HEK293 (cell line): ENCODE measurements at regions not wholly inside any gene's neighbourhood (a gene's known extent, or its start where the extent isn't known, plus 50 kb on each side); places are given as distances from the start of the nearest gene placed in this dataset.

ENCODE experiments used
- CTCF ChIA-PET: fragments of 350-600 bp; formaldehyde crosslinking; extraction: SDS; loops from one replicate; lab custom pipeline; 2021; ENCODE audit warnings: antibody characterized with exemption; lab: Yijun Ruan, JAX
- POLR2A ChIA-PET: fragments of 300-600 bp; formaldehyde crosslinking; extraction: SDS; loops from one replicate; lab custom pipeline; 2020; ENCODE audit warnings: antibody characterized with exemption, inconsistent platforms; lab: Yijun Ruan, JAX
- H3K27ac ChIP-seq: fragments of 200-500 bp; sonication (Bioruptor generic); 2 replicates; pipeline ENCODE4 v1.5.1; 2014; ENCODE audit warnings: low read depth, low read length, control low read depth, inconsistent platforms; ENCODE audit errors: extremely low read depth
- H3K36me3 ChIP-seq, 2 experiments: fragments of 200-500 bp in 1 of 2; sonication (Bioruptor generic) in 1 of 2; 1 replicate in 1 of 2; 2 replicates in 1 of 2; pipeline ENCODE4 v1.5.1; 2014 to 2017; ENCODE audit warnings: inconsistent platforms in 2 of 2, low read length in 2 of 2; ENCODE audit not compliant: control insufficient read depth in 2 of 2, insufficient read depth in 1 of 2
- H3K4me1 ChIP-seq: fragments of 200-500 bp; sonication (Bioruptor generic); 2 replicates; pipeline ENCODE4 v1.5.1; 2014; ENCODE audit warnings: mild to moderate bottlenecking, low read length, inconsistent platforms; ENCODE audit not compliant: control insufficient read depth, insufficient read depth
- H3K4me3 ChIP-seq: 2 replicates; pipeline ENCODE4 v1.5.1; 2011; ENCODE audit warnings: low read depth, mild to moderate bottlenecking, control low read depth, low read length, moderate library complexity
- H3K9me3 ChIP-seq: fragments of 200-500 bp; sonication (Bioruptor generic); 2 replicates; pipeline ENCODE4 v1.5.1; 2014; ENCODE audit warnings: low read depth, low read length, inconsistent platforms; ENCODE audit not compliant: control insufficient read depth, insufficient read depth
- FEZF1 ChIP-seq: fragments of 450-650 bp; formaldehyde crosslinking; IDR thresholded peaks from 2 replicates; pipeline ENCODE4 v1.5.1; 2016; ENCODE audit warnings: missing biosample characterization, missing genetic modification characterization
- KLF16 ChIP-seq: fragments of 450-650 bp; formaldehyde crosslinking; IDR thresholded peaks from 2 replicates; pipeline ENCODE4 v1.5.1; 2017; ENCODE audit warnings: missing biosample characterization, missing genetic modification characterization
- PRDM1 ChIP-seq: fragments of 450-650 bp; formaldehyde crosslinking; IDR thresholded peaks from 2 replicates; pipeline ENCODE4; 2016; ENCODE audit warnings: missing biosample characterization, missing genetic modification characterization
- SALL2 ChIP-seq: fragments of 450-650 bp; formaldehyde crosslinking; IDR thresholded peaks from 2 replicates; pipeline ENCODE4 v1.5.0; 2017; ENCODE audit warnings: missing biosample characterization, mild to moderate bottlenecking, missing genetic modification characterization, borderline replicate concordance
- ZBTB48 ChIP-seq: fragments of 450-650 bp; formaldehyde crosslinking; IDR thresholded peaks from 2 replicates; pipeline ENCODE4 v1.5.1; 2016; ENCODE audit warnings: missing biosample characterization, missing genetic modification characterization
- ZFP37 ChIP-seq: fragments of 450-650 bp; formaldehyde crosslinking; IDR thresholded peaks from 2 replicates; pipeline ENCODE4 v1.5.1; 2016; ENCODE audit warnings: missing biosample characterization, missing genetic modification characterization
- ZIC2 ChIP-seq: fragments of 450-650 bp; formaldehyde crosslinking; IDR thresholded peaks from 2 replicates; pipeline ENCODE4 v1.5.1; 2016; ENCODE audit warnings: missing biosample characterization, missing genetic modification characterization
- ZNF121 ChIP-seq: fragments of 450-650 bp; formaldehyde crosslinking; IDR thresholded peaks from 2 replicates; pipeline ENCODE4 v1.5.1; 2016; ENCODE audit warnings: missing biosample characterization, missing genetic modification characterization
- ZNF146 ChIP-seq: fragments of 450-650 bp; formaldehyde crosslinking; IDR thresholded peaks from 2 replicates; pipeline ENCODE4 v1.5.1; 2016; ENCODE audit warnings: missing biosample characterization, missing genetic modification characterization
- ZNF155 ChIP-seq: fragments of 450-650 bp; formaldehyde crosslinking; IDR thresholded peaks from 2 replicates; pipeline ENCODE4 v1.5.1; 2016; ENCODE audit warnings: missing biosample characterization, missing genetic modification characterization
- ZNF157 ChIP-seq: fragments of 450-650 bp; formaldehyde crosslinking; IDR thresholded peaks from 2 replicates; pipeline ENCODE4 v1.5.1; 2016; ENCODE audit warnings: missing biosample characterization, missing genetic modification characterization
- ZNF23 ChIP-seq: fragments of 450-650 bp; formaldehyde crosslinking; IDR thresholded peaks from 2 replicates; pipeline ENCODE4 v1.5.1; 2016; ENCODE audit warnings: missing biosample characterization, missing genetic modification characterization, borderline replicate concordance
- ZNF248 ChIP-seq: fragments of 450-650 bp; formaldehyde crosslinking; IDR thresholded peaks from 2 replicates; pipeline ENCODE4 v1.5.1; 2017; ENCODE audit warnings: missing biosample characterization, missing genetic modification characterization
- ZNF324 ChIP-seq: fragments of 450-650 bp; formaldehyde crosslinking; IDR thresholded peaks from 2 replicates; pipeline ENCODE4 v1.5.1; 2016; ENCODE audit warnings: missing biosample characterization, missing genetic modification characterization
- ZNF341 ChIP-seq: fragments of 450-650 bp; formaldehyde crosslinking; IDR thresholded peaks from 2 replicates; pipeline ENCODE4; 2016; ENCODE audit warnings: low read depth, missing biosample characterization, missing genetic modification characterization
- ZNF423 ChIP-seq: fragments of 450-650 bp; formaldehyde crosslinking; IDR thresholded peaks from 2 replicates; pipeline ENCODE4 v1.5.1; 2016; ENCODE audit warnings: missing biosample characterization, missing genetic modification characterization
- ZNF473 ChIP-seq: fragments of 450-650 bp; formaldehyde crosslinking; IDR thresholded peaks from 2 replicates; pipeline ENCODE4 v1.5.1; 2017; ENCODE audit warnings: missing biosample characterization, missing genetic modification characterization
- ZNF510 ChIP-seq: fragments of 450-650 bp; formaldehyde crosslinking; IDR thresholded peaks from 2 replicates; pipeline ENCODE4 v1.5.1; 2018; ENCODE audit warnings: mild to moderate bottlenecking, missing genetic modification characterization, missing biosample characterization; ENCODE audit not compliant: insufficient replicate concordance
- ZNF544 ChIP-seq: fragments of 450-650 bp; formaldehyde crosslinking; IDR thresholded peaks from 2 replicates; pipeline ENCODE4 v1.5.0; 2017; ENCODE audit warnings: missing biosample characterization, missing genetic modification characterization
- ZNF701 ChIP-seq: fragments of 450-650 bp; formaldehyde crosslinking; IDR thresholded peaks from 2 replicates; pipeline ENCODE4 v1.5.1; 2016; ENCODE audit warnings: missing biosample characterization, missing genetic modification characterization
- TF ChIP-seq, protein P1 (sequence below): fragments of 450-650 bp; formaldehyde crosslinking; conservative IDR thresholded peaks from 2 replicates; pipeline ENCODE4 v1.5.1; 2016; ENCODE audit warnings: low read depth, missing biosample characterization, missing genetic modification characterization
- TF ChIP-seq, protein P2 (sequence below): fragments of 450-650 bp; formaldehyde crosslinking; IDR thresholded peaks from 2 replicates; pipeline ENCODE4 v1.5.1; 2016; ENCODE audit warnings: missing biosample characterization, missing genetic modification characterization
- TF ChIP-seq, protein P3 (sequence below): fragments of 450-650 bp; formaldehyde crosslinking; IDR thresholded peaks from 2 replicates; pipeline ENCODE4 v1.5.1; 2016; ENCODE audit warnings: missing biosample characterization, missing genetic modification characterization
- TF ChIP-seq, protein P4 (sequence below): fragments of 450-650 bp; formaldehyde crosslinking; IDR thresholded peaks from 2 replicates; pipeline ENCODE4 v1.5.1; 2016; ENCODE audit warnings: missing biosample characterization, missing genetic modification characterization
- TF ChIP-seq, protein P5 (sequence below): fragments of 450-650 bp; formaldehyde crosslinking; IDR thresholded peaks from 2 replicates; pipeline ENCODE4 v1.5.1; 2017; ENCODE audit warnings: missing biosample characterization, missing genetic modification characterization

DNA sequence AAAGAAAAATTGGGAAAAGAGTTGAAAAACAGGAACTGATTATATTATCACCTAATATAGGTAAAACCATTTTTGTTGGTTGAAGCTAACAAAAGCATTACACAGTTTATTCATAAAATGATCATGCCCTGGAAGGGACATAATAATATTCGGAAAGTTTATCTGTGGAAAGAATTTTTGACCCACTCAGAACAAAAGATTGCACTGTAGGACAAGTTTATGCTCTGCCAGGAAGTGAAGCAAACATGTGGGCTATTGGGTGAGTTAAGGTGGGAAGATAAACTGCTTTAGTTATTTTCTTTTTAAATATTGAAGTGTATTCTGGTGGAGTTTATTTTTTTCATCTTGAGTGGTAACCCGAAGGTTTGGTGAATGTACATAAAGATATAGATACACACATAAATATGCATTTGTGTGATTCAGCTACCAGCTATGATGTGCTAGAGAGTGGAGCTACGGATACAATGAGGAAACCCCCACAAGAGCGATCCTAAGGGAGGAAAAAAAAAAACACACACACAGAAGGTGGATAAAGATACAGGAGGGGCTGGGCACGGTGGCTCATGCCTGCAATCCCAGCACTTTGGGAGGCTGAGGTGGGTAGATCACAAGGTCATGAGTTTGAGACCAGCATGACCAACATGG lies 506.4 kb upstream of the THBS1 start:
- Histone ChIP-seq H3K4me1 (no peaks in the 10 kb centered on the region), H3K36me3 (no peaks in the 10 kb centered on the region), H3K9me3 (no peaks in the 10 kb centered on the region), H3K4me3 (no peak overlapping the region), H3K27ac (no peak overlapping the region)
- TF ChIP-seq ZNF510 (tag by site-specific recombination) (no peak), ZNF23 (no peak), ZNF701 (tag by site-specific recombination) (no peak), ZNF155 (tag by site-specific recombination) (no peak), ZNF341 (tag by site-specific recombination) (no peak), ZBTB48 (tag by site-specific recombination) (no peak), ZNF157 (no peak), ZNF423 (no peak), ZNF121 (no peak), ZNF544 (tag by site-specific recombination) (no peak), ZNF248 (tag by site-specific recombination) (no peak)
- TF ChIP-seq, protein P1, sequence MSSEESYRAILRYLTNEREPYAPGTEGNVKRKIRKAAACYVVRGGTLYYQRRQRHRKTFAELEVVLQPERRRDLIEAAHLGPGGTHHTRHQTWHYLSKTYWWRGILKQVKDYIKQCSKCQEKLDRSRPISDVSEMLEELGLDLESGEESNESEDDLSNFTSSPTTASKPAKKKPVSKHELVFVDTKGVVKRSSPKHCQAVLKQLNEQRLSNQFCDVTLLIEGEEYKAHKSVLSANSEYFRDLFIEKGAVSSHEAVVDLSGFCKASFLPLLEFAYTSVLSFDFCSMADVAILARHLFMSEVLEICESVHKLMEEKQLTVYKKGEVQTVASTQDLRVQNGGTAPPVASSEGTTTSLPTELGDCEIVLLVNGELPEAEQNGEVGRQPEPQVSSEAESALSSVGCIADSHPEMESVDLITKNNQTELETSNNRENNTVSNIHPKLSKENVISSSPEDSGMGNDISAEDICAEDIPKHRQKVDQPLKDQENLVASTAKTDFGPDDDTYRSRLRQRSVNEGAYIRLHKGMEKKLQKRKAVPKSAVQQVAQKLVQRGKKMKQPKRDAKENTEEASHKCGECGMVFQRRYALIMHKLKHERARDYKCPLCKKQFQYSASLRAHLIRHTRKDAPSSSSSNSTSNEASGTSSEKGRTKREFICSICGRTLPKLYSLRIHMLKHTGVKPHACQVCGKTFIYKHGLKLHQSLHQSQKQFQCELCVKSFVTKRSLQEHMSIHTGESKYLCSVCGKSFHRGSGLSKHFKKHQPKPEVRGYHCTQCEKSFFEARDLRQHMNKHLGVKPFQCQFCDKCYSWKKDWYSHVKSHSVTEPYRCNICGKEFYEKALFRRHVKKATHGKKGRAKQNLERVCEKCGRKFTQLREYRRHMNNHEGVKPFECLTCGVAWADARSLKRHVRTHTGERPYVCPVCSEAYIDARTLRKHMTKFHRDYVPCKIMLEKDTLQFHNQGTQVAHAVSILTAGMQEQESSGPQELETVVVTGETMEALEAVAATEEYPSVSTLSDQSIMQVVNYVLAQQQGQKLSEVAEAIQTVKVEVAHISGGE (tag by site-specific recombination): no peak
- TF ChIP-seq, protein P2, sequence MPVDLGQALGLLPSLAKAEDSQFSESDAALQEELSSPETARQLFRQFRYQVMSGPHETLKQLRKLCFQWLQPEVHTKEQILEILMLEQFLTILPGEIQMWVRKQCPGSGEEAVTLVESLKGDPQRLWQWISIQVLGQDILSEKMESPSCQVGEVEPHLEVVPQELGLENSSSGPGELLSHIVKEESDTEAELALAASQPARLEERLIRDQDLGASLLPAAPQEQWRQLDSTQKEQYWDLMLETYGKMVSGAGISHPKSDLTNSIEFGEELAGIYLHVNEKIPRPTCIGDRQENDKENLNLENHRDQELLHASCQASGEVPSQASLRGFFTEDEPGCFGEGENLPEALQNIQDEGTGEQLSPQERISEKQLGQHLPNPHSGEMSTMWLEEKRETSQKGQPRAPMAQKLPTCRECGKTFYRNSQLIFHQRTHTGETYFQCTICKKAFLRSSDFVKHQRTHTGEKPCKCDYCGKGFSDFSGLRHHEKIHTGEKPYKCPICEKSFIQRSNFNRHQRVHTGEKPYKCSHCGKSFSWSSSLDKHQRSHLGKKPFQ: no peak
- TF ChIP-seq, protein P3, sequence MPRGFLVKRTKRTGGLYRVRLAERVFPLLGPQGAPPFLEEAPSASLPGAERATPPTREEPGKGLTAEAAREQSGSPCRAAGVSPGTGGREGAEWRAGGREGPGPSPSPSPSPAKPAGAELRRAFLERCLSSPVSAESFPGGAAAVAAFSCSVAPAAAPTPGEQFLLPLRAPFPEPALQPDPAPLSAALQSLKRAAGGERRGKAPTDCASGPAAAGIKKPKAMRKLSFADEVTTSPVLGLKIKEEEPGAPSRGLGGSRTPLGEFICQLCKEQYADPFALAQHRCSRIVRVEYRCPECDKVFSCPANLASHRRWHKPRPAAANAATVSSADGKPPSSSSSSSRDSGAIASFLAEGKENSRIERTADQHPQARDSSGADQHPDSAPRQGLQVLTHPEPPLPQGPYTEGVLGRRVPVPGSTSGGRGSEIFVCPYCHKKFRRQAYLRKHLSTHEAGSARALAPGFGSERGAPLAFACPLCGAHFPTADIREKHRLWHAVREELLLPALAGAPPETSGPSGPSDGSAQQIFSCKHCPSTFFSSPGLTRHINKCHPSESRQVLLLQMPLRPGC (tag by site-specific recombination): no peak
- TF ChIP-seq, protein P4, sequence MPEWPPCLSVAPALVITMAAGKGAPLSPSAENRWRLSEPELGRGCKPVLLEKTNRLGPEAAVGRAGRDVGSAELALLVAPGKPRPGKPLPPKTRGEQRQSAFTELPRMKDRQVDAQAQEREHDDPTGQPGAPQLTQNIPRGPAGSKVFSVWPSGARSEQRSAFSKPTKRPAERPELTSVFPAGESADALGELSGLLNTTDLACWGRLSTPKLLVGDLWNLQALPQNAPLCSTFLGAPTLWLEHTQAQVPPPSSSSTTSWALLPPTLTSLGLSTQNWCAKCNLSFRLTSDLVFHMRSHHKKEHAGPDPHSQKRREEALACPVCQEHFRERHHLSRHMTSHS: no peak
- TF ChIP-seq, protein P5, sequence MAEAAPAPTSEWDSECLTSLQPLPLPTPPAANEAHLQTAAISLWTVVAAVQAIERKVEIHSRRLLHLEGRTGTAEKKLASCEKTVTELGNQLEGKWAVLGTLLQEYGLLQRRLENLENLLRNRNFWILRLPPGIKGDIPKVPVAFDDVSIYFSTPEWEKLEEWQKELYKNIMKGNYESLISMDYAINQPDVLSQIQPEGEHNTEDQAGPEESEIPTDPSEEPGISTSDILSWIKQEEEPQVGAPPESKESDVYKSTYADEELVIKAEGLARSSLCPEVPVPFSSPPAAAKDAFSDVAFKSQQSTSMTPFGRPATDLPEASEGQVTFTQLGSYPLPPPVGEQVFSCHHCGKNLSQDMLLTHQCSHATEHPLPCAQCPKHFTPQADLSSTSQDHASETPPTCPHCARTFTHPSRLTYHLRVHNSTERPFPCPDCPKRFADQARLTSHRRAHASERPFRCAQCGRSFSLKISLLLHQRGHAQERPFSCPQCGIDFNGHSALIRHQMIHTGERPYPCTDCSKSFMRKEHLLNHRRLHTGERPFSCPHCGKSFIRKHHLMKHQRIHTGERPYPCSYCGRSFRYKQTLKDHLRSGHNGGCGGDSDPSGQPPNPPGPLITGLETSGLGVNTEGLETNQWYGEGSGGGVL (tag by site-specific recombination): no peak
- CTCF ChIA-PET: interaction anchor here (0.6 kb wide), 2 partner anchors 78 to 215 kb away, joined by 3 to 5 read pairs; no protein-coding TSS in a partner anchor
- POLR2A ChIA-PET: no interaction called here

DNA sequence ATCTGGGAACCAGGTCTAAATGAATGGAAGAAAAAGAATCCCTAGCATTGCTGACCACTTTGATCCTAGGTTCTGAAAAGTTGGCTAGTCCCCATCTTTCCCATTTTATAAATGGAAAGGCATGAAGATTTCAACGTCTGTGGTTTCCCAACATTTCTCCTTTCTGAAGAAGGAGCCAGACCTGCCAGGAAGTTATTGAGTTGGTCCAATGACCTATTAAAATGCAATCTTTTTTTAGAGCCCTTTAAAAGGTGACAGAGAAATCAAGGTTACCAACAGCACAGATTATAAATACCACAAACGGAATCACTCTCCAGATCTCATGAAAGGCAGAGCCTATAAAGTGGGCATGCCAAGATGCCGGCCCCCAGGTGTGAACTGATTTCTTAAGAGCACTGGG lies 505.6 kb upstream of the THBS1 start:
- Histone ChIP-seq H3K9me3 (no peaks in the 10 kb centered on the region), H3K4me1 (no peaks in the 10 kb centered on the region), H3K4me3 (no peak overlapping the region), H3K27ac (no peak overlapping the region), H3K36me3 (no peaks in the 10 kb centered on the region)
- POLR2A ChIA-PET: no interaction called here
- CTCF ChIA-PET: no interaction called here
- TF ChIP-seq PRDM1 (tag by site-specific recombination): no peak
- TF ChIP-seq ZIC2 (tag by site-specific recombination): no peak
- no peak for TF ChIP-seq ZNF473
- no peak for TF ChIP-seq KLF16 (tag by site-specific recombination)
- no peak for TF ChIP-seq ZFP37
- no peak for TF ChIP-seq ZNF324
- no peak for TF ChIP-seq ZNF146
- TF ChIP-seq FEZF1 (tag by site-specific recombination): no peak
- no peak for TF ChIP-seq SALL2
- TF ChIP-seq, all 188 proteins: peak for 0
